Spleen (tissue), 11 donors: ENCODE measurements at regions not wholly inside any gene's neighbourhood (a gene's known extent, or its start where the extent isn't known, plus 50 kb on each side); places are given as distances from the start of the nearest gene placed in this dataset.

Experiments
- DNase-seq: peaks from one replicate; pipeline ENCODE4 v3.0.0-alpha.2; 2020
- H3K27ac ChIP-seq, 8 donors: fragments of 200-600 bp; sonication (generic) in 7 of 8; 1 replicate in 4 of 8; 2 replicates in 4 of 8; pipeline versions ENCODE4 v1.5.0 to v1.8.0; 2016 to 2021; ENCODE audit warnings: inconsistent platforms in 4 of 8, mild to moderate bottlenecking in 4 of 8, moderate library complexity in 1 of 8
- H3K27me3 ChIP-seq, 7 donors: fragments of 200-600 bp; sonication (generic) in 6 of 7; replicated peaks in 1 of 7; 1 replicate in 4 of 7; 2 replicates in 3 of 7; pipeline versions ENCODE4 v1.5.0 to v1.8.0; 2016 to 2021; ENCODE audit warnings: inconsistent platforms in 3 of 7, mild to moderate bottlenecking in 1 of 7
- H3K36me3 ChIP-seq, 6 donors: fragments of 200-600 bp; sonication (generic) in 5 of 6; 1 replicate in 4 of 6; 2 replicates in 2 of 6; pipeline versions ENCODE4 v1.5.0 to v1.8.0; 2016 to 2021; ENCODE audit warnings: inconsistent platforms in 2 of 6
- H3K4me1 ChIP-seq, 6 donors: fragments of 200-600 bp; sonication (generic) in 5 of 6; 1 replicate in 3 of 6; 2 replicates in 3 of 6; pipeline versions ENCODE4 v1.5.0 to v1.8.0; 2016 to 2021; ENCODE audit warnings: inconsistent platforms in 3 of 6
- H3K4me3 ChIP-seq, 8 donors: fragments of 200-600 bp; sonication (generic) in 7 of 8; 1 replicate in 4 of 8; 2 replicates in 4 of 8; pipeline versions ENCODE4 v1.5.0 to v1.8.0; 2016 to 2021; ENCODE audit warnings: inconsistent platforms in 4 of 8, mild to moderate bottlenecking in 4 of 8, moderate library complexity in 2 of 8
- H3K9me3 ChIP-seq, 8 donors: fragments of 200-600 bp; sonication (generic) in 7 of 8; 1 replicate in 4 of 8; 2 replicates in 4 of 8; pipeline versions ENCODE4 v1.5.0 to v1.8.0; 2016 to 2021; ENCODE audit warnings: inconsistent platforms in 4 of 8
- POLR2A ChIP-seq, 3 donors: fragments of 450-650 bp; IDR thresholded peaks; one replicate each; pipeline ENCODE4 v1.5.1; 2017; ENCODE audit warnings: antibody characterized with exemption in 3 of 3, mild to moderate bottlenecking in 1 of 3
- POLR2AphosphoS5 ChIP-seq, 3 donors: sonication (generic); formaldehyde crosslinking; IDR thresholded peaks; one replicate each; pipeline ENCODE4 v1.5.1; 2017; ENCODE audit warnings: antibody characterized with exemption in 3 of 3
- WGBS, 5 donors: extraction: QIAGEN DNeasy Blood & Tissue Kit in 3 of 5; methylation state at CpG; one replicate each; pipeline versions ENCODE4 v1.1.5 to v1.1.7; 2013 to 2018; 5-methylcytosine and 5-hydroxymethylcytosine counted together
- intact Hi-C: fragments of 100-400 bp; cut with DNase I; formaldehyde crosslinking; loops from one replicate; pipeline ENCODE4 v1.15.0; 2023; ENCODE audit warnings: low total_unique reads
- TF ChIP-seq, protein P1 (sequence below), 11 experiments: fragments of 200-600 bp in 7 of 11; fragments of 450-650 bp in 4 of 11; sonication (generic) in 4 of 11; IDR thresholded peaks in 8 of 11; conservative IDR thresholded peaks in 3 of 11; 1 replicate in 7 of 11; 2 replicates in 4 of 11; pipeline versions ENCODE4 v1.4.0 to v1.8.0; 2016 to 2021; ENCODE audit warnings: antibody characterized with exemption in 11 of 11, inconsistent platforms in 4 of 11, mild to moderate bottlenecking in 1 of 11
- donor health status: healthy with polysubstance abuse.
- donor health status: DM: no; HTN: no; CAD: no; lungs with moderate emphysema.
- donor health status: DM: no; HTN: no; CAD: no.
- donor health status: Bipolar disorder and iron deficiency.
- donor health status: healthy.
- donor health status: DM: no; HTN: no; CAD: no.
- donor health status: DM: yes; HTN: yes; CAD: no.

DNA sequence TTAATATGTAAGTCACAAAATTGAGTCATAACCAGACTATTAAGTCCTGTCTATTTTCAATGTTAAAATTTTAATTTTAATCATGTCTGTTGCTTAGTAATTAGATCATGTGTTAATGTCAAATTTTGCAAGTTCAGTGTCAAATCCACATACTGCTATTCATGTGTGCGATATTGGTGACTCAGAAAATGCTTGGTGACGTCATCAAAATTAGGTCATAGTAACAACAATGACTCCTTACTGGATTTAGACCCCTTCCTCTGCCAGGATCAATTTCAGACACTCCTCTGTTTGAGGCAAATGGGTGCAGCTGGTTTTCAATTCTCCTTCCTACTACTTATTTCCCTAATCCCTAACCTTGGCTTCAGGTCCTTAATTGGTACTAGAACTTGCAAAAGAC is 1394.3 kb upstream of the SLC10A2 start:
- intact Hi-C loops: no loop called here
- Histone ChIP-seq H3K27ac (no peak overlapping the region), H3K36me3 (no peaks in the 10 kb centered on the region), H3K27me3 (no peaks in the 10 kb centered on the region), H3K4me3 (no peak overlapping the region), H3K4me1 (no peaks in the 10 kb centered on the region), H3K9me3 (peaks cover 0 to 15% (median 2%) of the 10 kb centered on the region in 8 donors)
- TF ChIP-seq POLR2A (IDR thresholded peaks at IDR 0.05): no peak
- TF ChIP-seq, protein P1, sequence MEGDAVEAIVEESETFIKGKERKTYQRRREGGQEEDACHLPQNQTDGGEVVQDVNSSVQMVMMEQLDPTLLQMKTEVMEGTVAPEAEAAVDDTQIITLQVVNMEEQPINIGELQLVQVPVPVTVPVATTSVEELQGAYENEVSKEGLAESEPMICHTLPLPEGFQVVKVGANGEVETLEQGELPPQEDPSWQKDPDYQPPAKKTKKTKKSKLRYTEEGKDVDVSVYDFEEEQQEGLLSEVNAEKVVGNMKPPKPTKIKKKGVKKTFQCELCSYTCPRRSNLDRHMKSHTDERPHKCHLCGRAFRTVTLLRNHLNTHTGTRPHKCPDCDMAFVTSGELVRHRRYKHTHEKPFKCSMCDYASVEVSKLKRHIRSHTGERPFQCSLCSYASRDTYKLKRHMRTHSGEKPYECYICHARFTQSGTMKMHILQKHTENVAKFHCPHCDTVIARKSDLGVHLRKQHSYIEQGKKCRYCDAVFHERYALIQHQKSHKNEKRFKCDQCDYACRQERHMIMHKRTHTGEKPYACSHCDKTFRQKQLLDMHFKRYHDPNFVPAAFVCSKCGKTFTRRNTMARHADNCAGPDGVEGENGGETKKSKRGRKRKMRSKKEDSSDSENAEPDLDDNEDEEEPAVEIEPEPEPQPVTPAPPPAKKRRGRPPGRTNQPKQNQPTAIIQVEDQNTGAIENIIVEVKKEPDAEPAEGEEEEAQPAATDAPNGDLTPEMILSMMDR (IDR thresholded peaks at IDR 0.05 in 8 of 11, conservative IDR thresholded peaks at IDR 0.05 in 3 of 11): no peak
- no peak for TF ChIP-seq POLR2AphosphoS5 (IDR thresholded peaks at IDR 0.05)
- WGBS, 5 donors: 70 to 83% (median 80%) methylated on average over 2 of the region's 2 CpGs
- DNase-seq: no peak

DNA sequence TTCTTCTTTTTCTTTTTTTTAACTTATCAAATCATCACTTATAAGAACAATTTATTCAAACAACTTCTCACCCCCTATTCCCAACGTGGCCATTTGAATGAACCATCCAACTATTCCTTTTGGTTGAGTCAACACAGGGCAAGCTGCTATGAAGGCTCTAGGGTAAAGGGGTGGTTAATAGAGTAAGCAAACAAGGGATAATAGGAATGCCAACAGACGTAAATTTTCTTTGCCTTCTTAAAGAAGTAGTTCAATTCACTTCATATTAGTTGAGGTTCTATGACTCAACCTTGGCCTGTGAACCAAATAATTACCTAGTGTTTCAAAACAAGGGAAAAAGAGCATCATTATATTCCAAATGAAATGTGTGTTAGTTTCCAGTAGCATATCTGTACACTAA is 1383.8 kb upstream of the SLC10A2 start:
- intact Hi-C loops: no loop called here

DNA sequence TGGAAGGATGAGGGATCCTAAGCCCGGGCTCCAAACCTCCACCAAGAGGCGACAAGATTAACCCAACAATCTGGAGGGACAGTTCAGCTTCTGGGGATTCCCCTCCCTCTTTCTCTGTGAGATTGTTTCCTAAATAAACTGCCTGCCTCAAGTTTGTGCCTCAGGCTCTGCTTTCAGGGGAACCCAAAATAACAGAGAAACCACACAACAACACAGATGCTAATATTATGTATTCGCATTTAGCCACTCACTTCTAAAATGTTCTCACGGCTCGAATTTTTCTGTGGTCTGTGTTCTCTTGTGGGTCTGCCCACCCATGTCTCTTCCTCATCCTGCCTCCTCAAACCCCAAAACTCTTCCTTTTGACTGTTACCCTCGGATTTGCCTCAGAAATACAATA is 1381.1 kb upstream of the SLC10A2 start:
- intact Hi-C loops: no loop called here
- no peak for DNase-seq
- TF ChIP-seq POLR2AphosphoS5 (IDR thresholded peaks at IDR 0.05) (no peak), POLR2A (IDR thresholded peaks at IDR 0.05) (no peak)
- TF ChIP-seq, protein P1 (IDR thresholded peaks at IDR 0.05 in 8 of 11, conservative IDR thresholded peaks at IDR 0.05 in 3 of 11): no peak
- Histone ChIP-seq H3K4me1 (no peaks in the 10 kb centered on the region), H3K4me3 (no peak overlapping the region), H3K27ac (no peak overlapping the region), H3K27me3 (no peaks in the 10 kb centered on the region), H3K36me3 (no peaks in the 10 kb centered on the region), H3K9me3 (peaks cover 0 to 31% (median 12%) of the 10 kb centered on the region in 8 donors)
- 74 to 81% (median 77%) methylated on average over 6 of the region's 6 CpGs for WGBS, 5 donors

More for the DNA sequence above, 1383.8 kb upstream of the SLC10A2 start:
- Histone ChIP-seq H3K27me3 (no peaks in the 10 kb centered on the region), H3K9me3 (peaks cover 0 to 39% (median 15%) of the 10 kb centered on the region in 8 donors), H3K4me1 (no peaks in the 10 kb centered on the region), H3K36me3 (no peaks in the 10 kb centered on the region), H3K4me3 (no peak overlapping the region), H3K27ac (no peak overlapping the region)
- TF ChIP-seq POLR2AphosphoS5 (IDR thresholded peaks at IDR 0.05) (no peak), POLR2A (IDR thresholded peaks at IDR 0.05) (no peak)
- TF ChIP-seq, protein P1 (IDR thresholded peaks at IDR 0.05 in 8 of 11, conservative IDR thresholded peaks at IDR 0.05 in 3 of 11): no peak
- 64 to 76% (median 68%) methylated on average over 2 of the region's 2 CpGs for WGBS, 5 donors
- no peak for DNase-seq

DNA sequence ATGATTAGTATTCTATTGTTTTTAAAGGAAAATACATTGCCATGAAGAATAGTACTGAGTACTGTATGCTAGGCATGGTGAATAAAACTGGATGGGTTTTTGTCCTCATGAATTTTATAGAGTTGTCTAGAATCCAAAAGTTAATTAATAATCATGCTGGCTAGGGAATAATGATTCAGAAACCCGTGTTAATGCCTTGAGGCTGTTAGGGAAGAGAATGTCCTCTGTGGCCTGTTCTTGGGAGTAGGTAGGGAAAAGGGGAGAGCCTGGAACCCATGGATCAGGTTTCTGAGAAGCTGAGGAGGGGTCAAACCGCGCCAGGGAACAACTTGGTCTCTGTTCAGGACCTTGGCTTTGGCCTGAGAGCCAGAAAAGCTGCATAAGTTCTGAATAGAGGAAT is 1376.3 kb upstream of the SLC10A2 start:
- 56 to 79% (median 68%) methylated on average over 3 of the region's 3 CpGs for WGBS, 5 donors
- no peak for TF ChIP-seq POLR2A (IDR thresholded peaks at IDR 0.05)
- TF ChIP-seq, protein P1 (IDR thresholded peaks at IDR 0.05 in 8 of 11, conservative IDR thresholded peaks at IDR 0.05 in 3 of 11): no peak
- TF ChIP-seq POLR2AphosphoS5 (IDR thresholded peaks at IDR 0.05): no peak
- Histone ChIP-seq H3K27me3 (no peaks in the 10 kb centered on the region), H3K27ac (no peak overlapping the region), H3K4me3 (no peak overlapping the region), H3K4me1 (no peaks in the 10 kb centered on the region), H3K36me3 (no peaks in the 10 kb centered on the region), H3K9me3 (peaks cover 0 to 21% (median 5%) of the 10 kb centered on the region in 8 donors)
- intact Hi-C loops: no loop called here
- no peak for DNase-seq
